ENCODE measurements at regions not wholly inside any gene's neighbourhood (a gene's known extent, or its start where the extent isn't known, plus 50 kb on each side); places are given as distances from the start of the nearest gene placed in this dataset.

DNA sequence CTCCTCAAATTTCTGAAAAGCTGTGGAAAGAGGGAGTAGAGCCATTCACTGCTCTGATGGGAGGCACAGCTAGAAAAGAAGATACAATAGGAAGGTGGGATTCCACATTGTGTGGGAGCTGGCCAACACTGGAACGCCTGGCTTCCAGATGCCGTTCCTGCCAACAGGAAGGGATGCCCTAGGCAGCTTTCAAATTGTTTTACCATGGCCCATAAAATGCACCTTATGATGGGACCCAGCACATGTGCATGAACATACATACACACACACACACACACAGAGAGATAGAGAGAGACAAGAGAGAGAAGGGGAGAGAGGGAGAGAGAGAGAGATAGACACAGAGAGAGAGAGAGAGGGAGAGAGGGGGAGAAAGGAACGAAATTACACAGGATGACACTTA, 86.1 kb upstream of the BZW1 start:
- in situ Hi-C loops (cut with HindIII; ENCODE audit: low pct_unique_long_range_greater_than_20kb, low sequenced_read_pairs), result loop anchor here (25.0 kb wide), 1 partner anchor 163 kb away; no protein-coding TSS in a partner anchor
- DNase-seq (ENCODE audit: low read depth, low spot score), result no peak

DNA sequence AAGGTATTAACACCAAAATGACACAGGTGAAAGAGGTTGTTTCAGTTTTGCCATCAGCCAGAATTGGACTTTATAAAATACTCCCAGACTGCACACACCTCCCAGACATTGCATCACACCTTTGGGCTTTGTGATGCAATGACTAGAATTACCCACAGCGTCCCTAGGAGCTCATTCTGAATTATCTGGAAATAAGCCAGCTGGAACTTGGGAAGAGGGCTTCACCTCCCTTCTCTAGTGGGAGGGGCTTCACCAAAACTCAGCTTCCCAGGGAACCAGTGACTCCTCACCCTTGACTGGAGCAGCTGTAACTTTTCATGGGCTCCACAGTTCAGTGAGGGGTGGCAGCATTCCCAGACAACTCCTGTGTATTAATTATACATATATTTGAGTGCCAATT, 83.1 kb upstream of the BZW1 start:
- DNase-seq (ENCODE audit: low read depth, low spot score), result no peak
- in situ Hi-C loops (cut with HindIII; ENCODE audit: low pct_unique_long_range_greater_than_20kb, low sequenced_read_pairs), result loop anchor here (25.0 kb wide), 1 partner anchor 166 kb away; no protein-coding TSS in a partner anchor

DNA sequence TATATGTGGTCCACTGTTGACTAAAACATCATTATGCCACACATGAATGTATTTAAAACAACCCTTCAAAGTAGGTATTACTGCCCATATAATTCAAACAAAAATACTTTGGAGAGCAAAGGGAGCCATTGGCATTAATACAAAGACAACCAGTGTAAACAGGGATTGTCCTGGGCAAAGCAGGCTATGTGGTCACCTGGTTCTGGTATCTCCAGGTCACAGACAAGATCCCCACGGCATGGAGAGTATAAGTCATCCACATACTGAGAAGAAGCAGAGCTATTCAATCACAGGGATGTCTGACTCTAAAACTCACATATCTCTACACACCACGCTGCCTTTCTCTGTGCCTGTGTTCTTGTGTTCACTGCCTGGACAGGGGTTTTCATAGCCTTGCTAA, 81.4 kb upstream of the BZW1 start:
- in situ Hi-C loops (cut with HindIII; ENCODE audit: low pct_unique_long_range_greater_than_20kb, low sequenced_read_pairs), result loop anchor here (25.0 kb wide), 1 partner anchor 168 kb away; no protein-coding TSS in a partner anchor
- DNase-seq (ENCODE audit: low read depth, low spot score), result no peak

DNA sequence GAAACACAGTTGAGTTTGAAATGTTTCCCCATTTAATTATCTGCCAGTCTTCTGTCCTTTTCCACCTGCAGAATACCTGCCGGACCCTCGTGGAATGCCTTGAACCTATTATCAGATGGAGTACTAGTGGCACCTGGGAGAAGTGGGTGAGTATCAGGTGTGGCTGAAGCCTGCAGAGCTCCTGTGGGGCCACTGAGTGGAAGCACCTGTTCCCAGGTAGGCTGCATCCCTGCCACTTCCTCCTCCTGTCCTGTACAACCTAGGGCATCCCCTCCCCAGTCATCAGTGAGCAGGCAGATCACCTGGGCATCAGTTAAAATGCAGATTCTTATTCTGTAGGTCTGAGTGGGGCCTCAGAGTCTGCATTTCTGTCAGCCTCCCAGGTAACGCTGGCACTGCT, 80.8 kb upstream of the BZW1 start:
- no peak for DNase-seq (ENCODE audit: low read depth, low spot score)
- in situ Hi-C loops (cut with HindIII; ENCODE audit: low pct_unique_long_range_greater_than_20kb, low sequenced_read_pairs), result loop anchor here (25.0 kb wide), 1 partner anchor 169 kb away; no protein-coding TSS in a partner anchor

DNA sequence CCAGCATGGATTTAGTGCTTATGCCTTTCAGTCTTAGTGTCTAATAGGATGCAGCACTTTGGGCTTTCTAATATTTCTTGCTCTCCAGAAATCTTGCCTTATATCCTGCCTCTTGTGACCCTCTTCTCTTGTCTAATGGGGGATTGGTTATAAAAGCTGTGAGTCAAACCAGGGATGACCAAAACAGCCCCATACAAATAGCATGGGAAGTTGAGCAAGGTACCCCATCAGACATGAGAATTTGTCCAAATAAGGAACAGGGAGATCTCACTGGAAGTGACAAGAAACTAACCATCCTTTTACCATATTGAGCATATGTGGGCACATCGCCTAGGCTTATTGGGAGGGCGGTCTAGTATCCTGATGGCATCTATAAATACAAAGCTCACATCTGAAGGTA, 78.8 kb upstream of the BZW1 start:
- DNase-seq (ENCODE audit: low read depth, low spot score), result no peak
- in situ Hi-C loops (cut with HindIII; ENCODE audit: low pct_unique_long_range_greater_than_20kb, low sequenced_read_pairs), result loop anchor here (25.0 kb wide), 1 partner anchor 171 kb away; no protein-coding TSS in a partner anchor

DNA sequence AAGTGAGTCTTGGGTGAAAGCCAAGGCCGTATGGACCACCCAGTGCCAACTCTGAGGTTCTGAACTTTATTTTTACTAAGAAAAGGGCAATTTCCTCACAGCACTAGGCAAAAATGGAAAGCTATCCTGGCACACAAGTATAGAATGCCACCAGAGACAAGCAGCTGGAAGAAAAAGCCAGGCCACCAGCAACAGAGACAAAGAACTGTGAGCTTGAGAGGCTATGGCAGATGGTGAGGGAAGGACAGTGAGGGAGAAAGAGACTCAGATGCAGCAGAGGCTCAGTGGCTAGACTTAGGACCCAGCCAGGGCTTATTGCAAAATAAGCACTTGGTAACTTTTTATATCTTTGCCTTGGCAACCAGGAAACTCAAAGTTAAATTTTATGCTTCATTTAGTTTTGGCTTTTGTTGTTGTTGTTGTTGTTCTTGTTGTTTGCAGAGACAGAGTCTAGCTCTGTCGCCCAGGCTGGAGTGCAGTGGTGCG, 78.0 kb upstream of the BZW1 start:
- no peak for DNase-seq (ENCODE audit: low read depth, low spot score)
- in situ Hi-C loops (cut with HindIII; ENCODE audit: low pct_unique_long_range_greater_than_20kb, low sequenced_read_pairs), result loop anchor here (25.0 kb wide), 1 partner anchor 171 kb away; no protein-coding TSS in a partner anchor

DNA sequence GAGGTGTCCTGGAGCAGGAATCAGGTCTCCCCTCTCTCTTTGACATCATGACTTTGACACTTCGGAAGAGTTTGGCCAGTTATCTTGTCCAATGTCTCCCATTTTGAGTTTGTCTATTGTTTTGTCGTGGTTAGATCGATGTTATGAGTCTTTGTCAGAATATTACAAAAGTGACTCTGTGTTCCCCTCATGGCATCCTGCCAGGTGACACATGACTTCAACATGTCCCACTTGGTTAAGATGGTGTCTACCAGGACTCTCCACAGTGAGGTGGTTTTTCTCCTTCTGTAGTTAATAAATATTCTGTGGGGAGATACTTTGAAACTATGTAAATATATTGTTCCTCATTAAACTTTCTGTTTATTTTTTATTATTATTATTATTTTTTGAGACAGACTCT, 76.6 kb upstream of the BZW1 start:
- DNase-seq (ENCODE audit: low read depth, low spot score), result peak; percentile 44
- in situ Hi-C loops (cut with HindIII; ENCODE audit: low pct_unique_long_range_greater_than_20kb, low sequenced_read_pairs), result loop anchor here (25.0 kb wide), 1 partner anchor 173 kb away; no protein-coding TSS in a partner anchor

DNA sequence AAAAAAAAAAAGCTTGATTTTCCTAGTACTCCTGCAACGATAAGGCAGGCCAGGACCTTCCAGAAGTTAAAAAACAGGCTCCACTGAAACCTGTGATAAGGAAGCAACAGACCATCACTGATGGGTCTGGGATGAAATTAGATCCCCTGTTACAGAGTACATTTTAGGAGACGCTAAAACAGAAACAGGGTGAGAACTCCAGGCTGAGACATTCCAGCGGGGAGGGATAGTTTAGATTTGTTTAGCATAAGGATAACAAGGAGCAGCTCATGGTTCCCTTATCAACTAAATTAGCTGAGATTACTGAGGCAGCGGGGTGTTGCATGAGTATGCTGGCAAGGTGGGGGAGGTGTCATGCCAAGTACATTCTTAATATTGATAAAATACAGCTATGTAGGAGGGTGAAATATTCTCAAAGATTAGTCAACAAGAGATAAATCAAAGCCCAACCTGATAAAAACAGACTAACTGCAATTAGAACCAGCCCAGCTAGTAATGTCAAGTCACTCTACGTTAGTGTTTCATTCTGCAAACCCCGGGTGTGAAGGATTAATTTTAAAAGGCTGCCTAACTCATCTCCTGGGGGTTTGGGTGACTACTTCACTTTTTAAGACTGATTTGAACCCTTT, 75.0 kb upstream of the BZW1 start:
- DNase-seq (ENCODE audit: low read depth, low spot score), result no peak
- in situ Hi-C loops (cut with HindIII; ENCODE audit: low pct_unique_long_range_greater_than_20kb, low sequenced_read_pairs), result loop anchor here (25.0 kb wide), 1 partner anchor 174 kb away; no protein-coding TSS in a partner anchor

DNA sequence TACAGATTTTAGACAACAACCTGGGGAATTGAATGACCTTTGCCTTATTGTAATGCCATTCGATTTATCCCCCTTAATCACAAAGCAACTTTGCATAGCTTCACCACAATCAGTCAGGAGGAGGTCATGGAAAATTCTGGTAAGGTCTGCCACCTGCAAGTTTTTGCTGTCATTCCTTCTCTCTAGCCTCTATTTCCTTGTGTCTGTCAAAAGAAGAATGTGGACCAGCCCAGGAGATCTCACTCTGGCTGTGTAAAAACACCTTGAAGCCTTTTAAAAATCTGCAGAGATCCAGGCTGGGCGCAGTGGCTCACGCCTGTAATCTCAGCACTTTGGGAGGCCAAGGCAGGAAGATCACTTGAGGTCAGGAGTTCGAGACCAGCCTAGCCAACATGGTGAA, 74.1 kb upstream of the BZW1 start:
- in situ Hi-C loops (cut with HindIII; ENCODE audit: low pct_unique_long_range_greater_than_20kb, low sequenced_read_pairs), result loop anchor here (25.0 kb wide), 1 partner anchor 175 kb away; no protein-coding TSS in a partner anchor
- DNase-seq (ENCODE audit: low read depth, low spot score), result no peak

DNA sequence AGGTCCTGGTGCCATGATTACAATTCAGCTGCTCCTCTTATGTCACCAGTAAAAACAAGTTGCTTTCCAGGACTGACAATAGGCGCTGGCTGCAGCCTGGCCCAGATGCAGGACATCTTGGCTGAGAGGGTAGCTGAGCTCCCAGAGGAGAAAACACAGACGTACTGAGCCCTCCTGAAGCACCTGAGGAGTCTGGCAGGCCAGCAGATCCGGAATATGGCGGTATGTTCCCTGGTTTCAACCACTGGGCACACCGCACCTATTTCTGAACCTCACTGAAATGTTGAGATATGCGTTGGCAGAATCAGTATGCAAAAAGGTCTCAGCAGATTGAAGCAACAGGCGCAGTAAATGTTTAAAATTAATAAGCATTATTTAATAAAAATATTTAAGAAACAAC, 73.1 kb upstream of the BZW1 start:
- in situ Hi-C loops (cut with HindIII; ENCODE audit: low pct_unique_long_range_greater_than_20kb, low sequenced_read_pairs), result loop anchor here (25.0 kb wide), 1 partner anchor 176 kb away; no protein-coding TSS in a partner anchor
- DNase-seq (ENCODE audit: low read depth, low spot score), result no peak

DNA sequence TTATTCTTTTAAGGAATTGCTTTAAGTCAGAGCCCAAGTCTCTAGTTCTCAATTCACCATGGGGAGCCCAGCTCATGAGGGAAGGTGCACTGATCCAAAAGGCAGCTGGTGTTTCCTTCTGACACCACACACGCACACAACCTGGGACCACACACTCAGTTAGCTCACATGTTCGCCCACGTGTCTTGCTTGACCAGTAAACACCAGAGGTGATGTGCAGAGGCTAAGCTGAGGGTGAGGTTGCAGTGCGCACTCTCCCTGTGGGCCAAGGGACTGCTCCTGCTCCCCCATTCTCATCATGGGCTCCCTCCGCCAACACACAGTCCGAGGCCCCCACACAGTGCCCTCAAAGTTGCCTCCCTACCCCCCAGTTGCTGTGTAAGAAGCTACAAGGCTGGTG, 70.8 kb upstream of the BZW1 start:
- DNase-seq (ENCODE audit: low read depth, low spot score), result no peak
- in situ Hi-C loops (cut with HindIII; ENCODE audit: low pct_unique_long_range_greater_than_20kb, low sequenced_read_pairs), result loop anchor here (25.0 kb wide), 1 partner anchor 179 kb away; no protein-coding TSS in a partner anchor

DNA sequence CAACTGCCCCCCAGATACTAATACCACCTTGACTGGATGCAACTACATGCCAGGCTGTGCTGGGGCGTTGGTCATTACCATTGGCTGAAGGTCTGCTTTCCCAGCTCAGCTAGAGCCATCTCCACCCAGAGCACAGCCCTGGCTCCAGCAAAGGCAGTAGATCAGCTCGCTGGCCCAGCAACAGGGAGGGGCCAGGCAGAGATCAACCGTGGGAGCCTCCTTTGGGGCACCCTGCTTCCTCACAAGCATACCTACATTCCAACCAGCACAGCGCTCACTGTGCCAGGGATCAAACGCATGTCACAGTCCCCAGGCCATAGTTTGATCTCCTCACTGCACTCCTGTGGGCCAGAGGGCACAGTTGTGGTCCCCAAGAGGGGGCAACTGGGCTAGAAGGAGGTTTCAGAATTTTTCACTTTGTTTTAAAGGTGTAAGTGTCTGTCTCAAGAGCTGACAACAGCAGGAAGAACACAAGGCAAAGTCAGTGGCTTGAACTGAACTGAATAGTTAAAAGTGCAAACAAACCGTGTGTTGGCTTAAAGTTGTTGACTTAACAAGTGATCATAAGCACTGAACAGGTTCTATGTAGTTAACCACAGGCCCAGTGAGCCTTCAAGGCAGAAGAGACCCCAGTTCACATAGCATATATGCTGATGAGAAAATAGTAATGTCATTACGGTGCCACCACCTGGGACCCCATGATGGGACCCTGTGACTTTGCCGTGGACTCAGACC, 70.1 kb upstream of the BZW1 start:
- no peak for DNase-seq (ENCODE audit: low read depth, low spot score)

DNA sequence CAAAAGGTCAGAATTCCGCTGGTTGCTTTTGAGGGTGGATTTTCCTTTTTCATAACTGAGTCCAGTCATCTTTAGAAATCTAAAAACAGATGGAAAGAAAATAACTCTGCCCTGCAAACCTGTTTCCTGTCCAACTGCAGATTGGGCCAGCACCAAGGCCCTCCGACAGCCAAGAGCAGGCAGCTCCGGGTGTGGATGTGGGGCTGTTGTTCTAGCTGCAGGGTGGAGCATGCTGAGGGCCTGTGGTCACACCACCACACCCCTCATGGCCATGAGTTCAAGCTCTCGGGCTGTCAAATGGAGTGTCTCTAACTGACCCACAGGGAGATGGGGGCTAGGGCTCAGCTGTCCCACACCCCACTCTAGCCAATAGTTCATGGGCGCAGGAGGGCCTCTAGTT, 69.3 kb upstream of the BZW1 start:
- in situ Hi-C loops (cut with HindIII; ENCODE audit: low pct_unique_long_range_greater_than_20kb, low sequenced_read_pairs), result loop anchor here (25.0 kb wide), 1 partner anchor 180 kb away; no protein-coding TSS in a partner anchor
- no peak for DNase-seq (ENCODE audit: low read depth, low spot score)

More for the DNA sequence above, 70.1 kb upstream of the BZW1 start:
- in situ Hi-C loops (cut with HindIII; ENCODE audit: low pct_unique_long_range_greater_than_20kb, low sequenced_read_pairs), result loop anchor here (25.0 kb wide), 1 partner anchor 179 kb away; no protein-coding TSS in a partner anchor

DNA sequence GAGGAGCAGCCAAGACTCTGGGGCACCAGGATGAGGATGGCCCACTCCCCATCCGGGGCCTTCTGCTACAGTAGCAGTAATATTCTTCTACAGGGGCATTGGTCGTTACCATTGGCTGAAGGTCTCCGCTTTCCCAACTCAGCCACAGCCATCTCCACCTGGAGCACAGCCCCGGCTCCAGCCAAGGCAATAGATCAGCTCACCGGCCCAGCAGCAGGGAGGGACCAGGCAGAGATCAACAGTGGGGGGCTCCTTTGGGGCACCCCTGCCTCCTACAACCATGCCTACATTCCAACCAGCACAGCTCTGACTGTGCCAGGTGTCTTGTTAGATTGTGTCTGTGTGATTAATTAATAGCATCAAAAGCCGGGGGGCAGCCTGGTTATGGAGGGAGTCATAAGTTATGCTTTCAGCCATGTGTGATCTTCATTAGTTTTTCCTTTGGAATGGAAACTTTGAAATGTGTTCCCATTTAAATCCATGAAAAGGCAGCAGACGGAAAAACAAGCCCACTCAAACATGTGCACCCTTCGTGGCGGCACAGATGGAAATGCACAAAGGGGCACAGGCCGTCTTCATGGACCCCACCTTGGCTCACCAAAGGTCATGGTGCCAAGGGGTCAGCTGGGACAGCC, 68.6 kb upstream of the BZW1 start:
- no peak for DNase-seq (ENCODE audit: low read depth, low spot score)
- in situ Hi-C loops (cut with HindIII; ENCODE audit: low pct_unique_long_range_greater_than_20kb, low sequenced_read_pairs), result loop anchor here (25.0 kb wide), 1 partner anchor 181 kb away; no protein-coding TSS in a partner anchor

DNA sequence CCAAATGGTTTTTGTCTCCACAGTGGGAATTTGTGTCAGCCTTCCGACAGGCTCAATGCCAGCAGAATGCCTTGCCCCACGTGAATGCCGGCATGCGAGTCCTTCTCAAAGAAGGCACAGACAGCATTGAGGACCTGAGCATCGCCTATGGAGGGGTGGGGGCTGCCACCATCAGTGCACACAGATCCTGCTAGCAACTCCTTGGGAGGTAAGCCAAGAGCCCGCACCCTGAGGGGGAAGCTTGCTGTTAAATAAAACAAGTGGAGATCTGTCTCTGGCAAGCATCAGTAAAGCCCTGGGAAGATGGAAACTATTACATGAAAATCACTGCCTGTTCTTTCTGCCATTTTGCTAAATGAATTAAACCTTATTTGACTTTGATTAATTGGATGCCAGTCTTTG, 67.5 kb upstream of the BZW1 start:
- no peak for DNase-seq (ENCODE audit: low read depth, low spot score)
- in situ Hi-C loops (cut with HindIII; ENCODE audit: low pct_unique_long_range_greater_than_20kb, low sequenced_read_pairs), result loop anchor here (25.0 kb wide), 1 partner anchor 182 kb away; no protein-coding TSS in a partner anchor

DNA sequence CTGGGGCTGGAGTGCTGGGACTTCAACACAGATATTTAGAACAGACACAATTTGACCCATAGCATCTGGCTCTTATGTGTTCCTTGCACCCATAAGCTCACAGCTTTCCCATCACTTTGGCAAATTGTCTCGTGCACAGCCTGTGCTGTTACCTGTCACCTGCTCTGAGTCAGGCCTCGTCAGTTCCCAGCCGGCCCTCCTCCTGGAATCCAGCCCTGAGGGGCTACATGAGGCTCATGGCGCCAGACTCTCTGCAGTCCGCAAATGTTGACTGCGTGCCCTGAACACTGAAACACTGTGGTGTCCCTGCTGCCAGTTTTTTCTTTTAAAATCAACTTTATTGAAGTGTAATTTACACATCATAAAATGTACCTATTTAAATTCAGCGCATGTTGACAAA, 65.4 kb upstream of the BZW1 start:
- in situ Hi-C loops (cut with HindIII; ENCODE audit: low pct_unique_long_range_greater_than_20kb, low sequenced_read_pairs), result loop anchor here (25.0 kb wide), 1 partner anchor 184 kb away; no protein-coding TSS in a partner anchor
- DNase-seq (ENCODE audit: low read depth, low spot score), result no peak

DNA sequence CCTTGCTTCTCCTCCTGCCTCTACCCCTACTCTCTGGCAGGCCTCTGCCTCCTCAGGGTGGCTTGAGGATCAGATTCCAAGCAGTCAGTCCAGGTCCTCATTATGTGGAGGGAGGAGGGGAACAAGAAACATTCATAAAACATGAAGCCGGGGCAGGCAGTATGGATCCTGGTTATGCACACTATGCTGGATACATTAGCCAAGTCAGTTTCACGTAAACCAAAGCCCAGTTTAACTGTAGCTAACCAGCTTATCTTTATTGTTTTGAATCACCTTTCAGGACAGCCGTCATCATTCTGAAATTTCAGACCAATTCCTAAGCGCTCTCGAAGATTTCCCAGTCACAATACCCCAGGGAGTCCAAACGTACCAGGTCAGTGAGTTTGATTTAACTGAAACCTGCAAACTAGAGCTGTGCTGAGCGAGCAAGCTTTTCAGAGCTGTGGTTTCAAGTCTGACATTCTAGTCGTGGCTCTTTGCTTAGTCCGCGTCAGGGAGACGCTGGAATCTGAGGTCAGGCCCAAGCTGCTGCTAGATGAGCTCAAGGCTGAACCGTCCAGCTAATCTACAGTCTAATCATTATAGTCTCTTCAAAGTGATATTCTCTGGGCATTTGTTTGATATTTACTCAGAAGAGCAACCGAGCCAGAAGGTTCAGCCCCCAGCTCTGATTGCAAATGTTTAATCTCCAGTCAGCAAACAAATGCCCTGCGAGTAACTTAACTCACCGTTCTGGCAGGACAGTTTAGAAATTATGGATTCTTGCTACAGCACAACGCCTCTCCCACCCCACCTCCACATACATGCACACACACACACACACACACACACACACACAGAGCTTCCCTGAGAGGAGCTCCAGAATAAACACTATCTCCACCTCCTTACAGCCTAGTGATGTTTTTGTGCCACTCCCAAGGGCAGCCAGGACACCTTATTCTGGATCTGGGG, 63.8 kb upstream of the BZW1 start:
- no peak for DNase-seq (ENCODE audit: low read depth, low spot score)
- in situ Hi-C loops (cut with HindIII; ENCODE audit: low pct_unique_long_range_greater_than_20kb, low sequenced_read_pairs), result loop anchor here (25.0 kb wide), 1 partner anchor 186 kb away; no protein-coding TSS in a partner anchor

Measured in SK-MEL-5 (cell line).